HepG2 (cell line): ENCODE measurements at regions not wholly inside any gene's neighbourhood (a gene's known extent, or its start where the extent isn't known, plus 50 kb on each side); places are given as distances from the start of the nearest gene placed in this dataset.
"Not testable (repeated sequence)": the region's sequence is repeated elsewhere in the genome, so short reads cannot be mapped to it uniquely, and the experiment has no call there.

Experiments used
- CEBPB ChIP-seq: IDR thresholded peaks from 2 replicates; pipeline ENCODE4 v1.6.1; 2011; ENCODE audit warnings: low read depth, low read length, improper control_type of control experiment, borderline replicate concordance
- CREB1 ChIP-seq, 2 experiments: fragments of 450-650 bp in 1 of 2; IDR thresholded peaks; 2 replicates each; pipeline ENCODE4 v1.6.1; 2016 to 2017; ENCODE audit warnings: control low read depth in 1 of 2, mild to moderate bottlenecking in 1 of 2, missing compliant biosample characterization in 1 of 2, missing genetic modification characterization in 1 of 2
- FOXO1 ChIP-seq: sonication (generic); formaldehyde crosslinking; IDR thresholded peaks from 2 replicates; pipeline ENCODE4 v1.4.0; 2020; ENCODE audit warnings: missing genetic modification reagents
- LCORL ChIP-seq, 2 experiments: fragments of 450-650 bp in 1 of 2; sonication (generic) in 1 of 2; formaldehyde crosslinking in 1 of 2; IDR thresholded peaks; 2 replicates each; pipeline versions ENCODE4 v1.5.0 to v1.6.1; 2017 to 2020; ENCODE audit warnings: antibody characterized with exemption in 1 of 2, missing genetic modification reagents in 1 of 2
- NR2C2 ChIP-seq: sonication (generic); formaldehyde crosslinking; IDR thresholded peaks from 2 replicates; pipeline ENCODE4 v1.4.0; 2020; ENCODE audit warnings: missing genetic modification reagents, mild to moderate bottlenecking, moderate library complexity, borderline replicate concordance
- RCOR2 ChIP-seq: IDR thresholded peaks from 2 replicates; pipeline ENCODE4 v1.6.1; 2016; ENCODE audit warnings: missing biosample characterization, missing genetic modification reagents
- TARDBP ChIP-seq: sonication (generic); formaldehyde crosslinking; IDR thresholded peaks from 2 replicates; pipeline ENCODE4 v1.8.0; 2022; ENCODE audit warnings: mild to moderate bottlenecking, missing genetic modification reagents
- TRIM24 ChIP-seq: sonication (generic); formaldehyde crosslinking; IDR thresholded peaks from 2 replicates; pipeline ENCODE4 v1.8.0; 2022; ENCODE audit warnings: mild to moderate bottlenecking, missing genetic modification reagents
- ZNF292 ChIP-seq: sonication (generic); formaldehyde crosslinking; IDR thresholded peaks from 2 replicates; pipeline ENCODE4 v1.8.1; 2022; ENCODE audit warnings: mild to moderate bottlenecking, low read depth, missing genetic modification reagents, borderline replicate concordance
- ZNF766 ChIP-seq: sonication (generic); formaldehyde crosslinking; IDR thresholded peaks from 2 replicates; pipeline ENCODE4 v1.5.0; 2020; ENCODE audit warnings: missing genetic modification reagents, borderline replicate concordance
- ZNF788 ChIP-seq: sonication (generic); formaldehyde crosslinking; IDR thresholded peaks from 2 replicates; pipeline ENCODE4 v1.5.0; 2020; ENCODE audit warnings: mild to moderate bottlenecking, missing genetic modification reagents, borderline replicate concordance
- TF ChIP-seq, protein P1 (sequence below): IDR thresholded peaks from 2 replicates; pipeline ENCODE4 v1.4.0; 2020; ENCODE audit warnings: mild to moderate bottlenecking, missing genetic modification reagents
- TF ChIP-seq, protein P2 (sequence below): sonication (generic); formaldehyde crosslinking; IDR thresholded peaks from 2 replicates; pipeline ENCODE4 v1.4.0; 2020; ENCODE audit warnings: missing genetic modification reagents, borderline replicate concordance
- TF ChIP-seq, protein P3 (sequence below): sonication (generic); formaldehyde crosslinking; IDR thresholded peaks from 2 replicates; pipeline ENCODE4 v1.5.1; 2020; ENCODE audit warnings: mild to moderate bottlenecking, missing genetic modification reagents, borderline replicate concordance

DNA sequence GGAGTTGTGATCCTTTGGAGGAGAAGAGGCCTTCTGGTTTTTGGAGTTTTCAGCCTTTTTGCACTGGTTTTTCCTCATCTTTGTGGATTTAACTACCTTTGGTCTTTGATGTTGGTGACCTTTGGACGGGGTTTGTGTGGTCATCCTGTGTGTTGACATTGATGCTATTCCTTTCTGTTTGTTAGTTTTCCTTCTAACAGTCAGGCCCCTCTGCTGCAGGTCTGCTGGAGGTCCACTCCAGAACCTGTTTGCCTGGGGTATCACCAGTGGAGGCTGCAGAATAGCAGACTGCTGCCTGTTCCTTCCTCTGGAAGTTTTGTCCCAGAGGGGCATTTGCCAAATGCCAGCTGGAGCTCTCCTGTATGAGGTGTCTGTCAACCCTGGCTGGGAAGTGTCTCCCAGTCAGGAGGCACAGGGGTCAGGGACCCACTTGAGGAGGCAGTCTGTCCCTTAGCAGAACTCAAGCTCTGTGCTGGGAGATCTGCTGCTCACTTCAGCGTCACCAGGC, 149.4 kb upstream of the G2E3 start (continued):
- TF ChIP-seq, protein P1, sequence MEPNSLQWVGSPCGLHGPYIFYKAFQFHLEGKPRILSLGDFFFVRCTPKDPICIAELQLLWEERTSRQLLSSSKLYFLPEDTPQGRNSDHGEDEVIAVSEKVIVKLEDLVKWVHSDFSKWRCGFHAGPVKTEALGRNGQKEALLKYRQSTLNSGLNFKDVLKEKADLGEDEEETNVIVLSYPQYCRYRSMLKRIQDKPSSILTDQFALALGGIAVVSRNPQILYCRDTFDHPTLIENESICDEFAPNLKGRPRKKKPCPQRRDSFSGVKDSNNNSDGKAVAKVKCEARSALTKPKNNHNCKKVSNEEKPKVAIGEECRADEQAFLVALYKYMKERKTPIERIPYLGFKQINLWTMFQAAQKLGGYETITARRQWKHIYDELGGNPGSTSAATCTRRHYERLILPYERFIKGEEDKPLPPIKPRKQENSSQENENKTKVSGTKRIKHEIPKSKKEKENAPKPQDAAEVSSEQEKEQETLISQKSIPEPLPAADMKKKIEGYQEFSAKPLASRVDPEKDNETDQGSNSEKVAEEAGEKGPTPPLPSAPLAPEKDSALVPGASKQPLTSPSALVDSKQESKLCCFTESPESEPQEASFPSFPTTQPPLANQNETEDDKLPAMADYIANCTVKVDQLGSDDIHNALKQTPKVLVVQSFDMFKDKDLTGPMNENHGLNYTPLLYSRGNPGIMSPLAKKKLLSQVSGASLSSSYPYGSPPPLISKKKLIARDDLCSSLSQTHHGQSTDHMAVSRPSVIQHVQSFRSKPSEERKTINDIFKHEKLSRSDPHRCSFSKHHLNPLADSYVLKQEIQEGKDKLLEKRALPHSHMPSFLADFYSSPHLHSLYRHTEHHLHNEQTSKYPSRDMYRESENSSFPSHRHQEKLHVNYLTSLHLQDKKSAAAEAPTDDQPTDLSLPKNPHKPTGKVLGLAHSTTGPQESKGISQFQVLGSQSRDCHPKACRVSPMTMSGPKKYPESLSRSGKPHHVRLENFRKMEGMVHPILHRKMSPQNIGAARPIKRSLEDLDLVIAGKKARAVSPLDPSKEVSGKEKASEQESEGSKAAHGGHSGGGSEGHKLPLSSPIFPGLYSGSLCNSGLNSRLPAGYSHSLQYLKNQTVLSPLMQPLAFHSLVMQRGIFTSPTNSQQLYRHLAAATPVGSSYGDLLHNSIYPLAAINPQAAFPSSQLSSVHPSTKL (CRISPR knock-in tag), result peak; percentile 94
- 0 out of 2 replicates have a peak, but pooled peaks have one; percentile 70 for TF ChIP-seq ZNF766 (CRISPR knock-in tag)
- peak; percentile 88 for TF ChIP-seq RCOR2 (CRISPR knock-in tag)
- 0 out of 2 replicates have a peak, but pooled peaks have one; percentile 65 for TF ChIP-seq TRIM24 (CRISPR knock-in tag)
- 0 out of 2 replicates have a peak, but pooled peaks have one; percentile 67 for TF ChIP-seq ZNF788 (CRISPR knock-in tag)
- TF ChIP-seq, protein P2, sequence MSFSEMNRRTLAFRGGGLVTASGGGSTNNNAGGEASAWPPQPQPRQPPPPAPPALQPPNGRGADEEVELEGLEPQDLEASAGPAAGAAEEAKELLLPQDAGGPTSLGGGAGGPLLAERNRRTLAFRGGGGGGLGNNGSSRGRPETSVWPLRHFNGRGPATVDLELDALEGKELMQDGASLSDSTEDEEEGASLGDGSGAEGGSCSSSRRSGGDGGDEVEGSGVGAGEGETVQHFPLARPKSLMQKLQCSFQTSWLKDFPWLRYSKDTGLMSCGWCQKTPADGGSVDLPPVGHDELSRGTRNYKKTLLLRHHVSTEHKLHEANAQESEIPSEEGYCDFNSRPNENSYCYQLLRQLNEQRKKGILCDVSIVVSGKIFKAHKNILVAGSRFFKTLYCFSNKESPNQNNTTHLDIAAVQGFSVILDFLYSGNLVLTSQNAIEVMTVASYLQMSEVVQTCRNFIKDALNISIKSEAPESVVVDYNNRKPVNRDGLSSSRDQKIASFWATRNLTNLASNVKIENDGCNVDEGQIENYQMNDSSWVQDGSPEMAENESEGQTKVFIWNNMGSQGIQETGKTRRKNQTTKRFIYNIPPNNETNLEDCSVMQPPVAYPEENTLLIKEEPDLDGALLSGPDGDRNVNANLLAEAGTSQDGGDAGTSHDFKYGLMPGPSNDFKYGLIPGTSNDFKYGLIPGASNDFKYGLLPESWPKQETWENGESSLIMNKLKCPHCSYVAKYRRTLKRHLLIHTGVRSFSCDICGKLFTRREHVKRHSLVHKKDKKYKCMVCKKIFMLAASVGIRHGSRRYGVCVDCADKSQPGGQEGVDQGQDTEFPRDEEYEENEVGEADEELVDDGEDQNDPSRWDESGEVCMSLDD (CRISPR knock-in tag), result peak; percentile 24; the same call in 1 of the 2 replicates
- TF ChIP-seq FOXO1, result peak; percentile 83
- TF ChIP-seq, protein P3, sequence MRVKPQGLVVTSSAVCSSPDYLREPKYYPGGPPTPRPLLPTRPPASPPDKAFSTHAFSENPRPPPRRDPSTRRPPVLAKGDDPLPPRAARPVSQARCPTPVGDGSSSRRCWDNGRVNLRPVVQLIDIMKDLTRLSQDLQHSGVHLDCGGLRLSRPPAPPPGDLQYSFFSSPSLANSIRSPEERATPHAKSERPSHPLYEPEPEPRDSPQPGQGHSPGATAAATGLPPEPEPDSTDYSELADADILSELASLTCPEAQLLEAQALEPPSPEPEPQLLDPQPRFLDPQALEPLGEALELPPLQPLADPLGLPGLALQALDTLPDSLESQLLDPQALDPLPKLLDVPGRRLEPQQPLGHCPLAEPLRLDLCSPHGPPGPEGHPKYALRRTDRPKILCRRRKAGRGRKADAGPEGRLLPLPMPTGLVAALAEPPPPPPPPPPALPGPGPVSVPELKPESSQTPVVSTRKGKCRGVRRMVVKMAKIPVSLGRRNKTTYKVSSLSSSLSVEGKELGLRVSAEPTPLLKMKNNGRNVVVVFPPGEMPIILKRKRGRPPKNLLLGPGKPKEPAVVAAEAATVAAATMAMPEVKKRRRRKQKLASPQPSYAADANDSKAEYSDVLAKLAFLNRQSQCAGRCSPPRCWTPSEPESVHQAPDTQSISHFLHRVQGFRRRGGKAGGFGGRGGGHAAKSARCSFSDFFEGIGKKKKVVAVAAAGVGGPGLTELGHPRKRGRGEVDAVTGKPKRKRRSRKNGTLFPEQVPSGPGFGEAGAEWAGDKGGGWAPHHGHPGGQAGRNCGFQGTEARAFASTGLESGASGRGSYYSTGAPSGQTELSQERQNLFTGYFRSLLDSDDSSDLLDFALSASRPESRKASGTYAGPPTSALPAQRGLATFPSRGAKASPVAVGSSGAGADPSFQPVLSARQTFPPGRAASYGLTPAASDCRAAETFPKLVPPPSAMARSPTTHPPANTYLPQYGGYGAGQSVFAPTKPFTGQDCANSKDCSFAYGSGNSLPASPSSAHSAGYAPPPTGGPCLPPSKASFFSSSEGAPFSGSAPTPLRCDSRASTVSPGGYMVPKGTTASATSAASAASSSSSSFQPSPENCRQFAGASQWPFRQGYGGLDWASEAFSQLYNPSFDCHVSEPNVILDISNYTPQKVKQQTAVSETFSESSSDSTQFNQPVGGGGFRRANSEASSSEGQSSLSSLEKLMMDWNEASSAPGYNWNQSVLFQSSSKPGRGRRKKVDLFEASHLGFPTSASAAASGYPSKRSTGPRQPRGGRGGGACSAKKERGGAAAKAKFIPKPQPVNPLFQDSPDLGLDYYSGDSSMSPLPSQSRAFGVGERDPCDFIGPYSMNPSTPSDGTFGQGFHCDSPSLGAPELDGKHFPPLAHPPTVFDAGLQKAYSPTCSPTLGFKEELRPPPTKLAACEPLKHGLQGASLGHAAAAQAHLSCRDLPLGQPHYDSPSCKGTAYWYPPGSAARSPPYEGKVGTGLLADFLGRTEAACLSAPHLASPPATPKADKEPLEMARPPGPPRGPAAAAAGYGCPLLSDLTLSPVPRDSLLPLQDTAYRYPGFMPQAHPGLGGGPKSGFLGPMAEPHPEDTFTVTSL (CRISPR knock-in tag), result peak; percentile 100
- peak; percentile 66 for TF ChIP-seq CEBPB
- TF ChIP-seq TARDBP (CRISPR knock-in tag), result peak; percentile 80; the same call in 1 of the 2 replicates
- TF ChIP-seq CREB1 (IDR thresholded peaks at IDR 0.05), result 0 out of 2 replicates have a peak, but pooled peaks have one; percentile 10
- TF ChIP-seq CREB1 (CRISPR knock-in tag; IDR thresholded peaks at IDR 0.05), result not testable (repeated sequence)
- TF ChIP-seq ZNF292 (CRISPR knock-in tag), result peak; percentile 84; the same call in 1 of the 2 replicates
- 0 out of 2 replicates have a peak, but pooled peaks have one; percentile 38 for TF ChIP-seq NR2C2 (CRISPR knock-in tag)
- TF ChIP-seq LCORL (IDR thresholded peaks at IDR 0.05), result peak; percentile 88
- TF ChIP-seq LCORL (CRISPR knock-in tag; IDR thresholded peaks at IDR 0.05), result peak; percentile 93
